ENCODE measurements at regions not wholly inside any gene's neighbourhood (a gene's known extent, or its start where the extent isn't known, plus 50 kb on each side); places are given as distances from the start of the nearest gene placed in this dataset.

GRCh38 chr11:27205250-27205649 lies 157.8 kb downstream of the CCDC34 start:
- TF ChIP-seq, protein P1, sequence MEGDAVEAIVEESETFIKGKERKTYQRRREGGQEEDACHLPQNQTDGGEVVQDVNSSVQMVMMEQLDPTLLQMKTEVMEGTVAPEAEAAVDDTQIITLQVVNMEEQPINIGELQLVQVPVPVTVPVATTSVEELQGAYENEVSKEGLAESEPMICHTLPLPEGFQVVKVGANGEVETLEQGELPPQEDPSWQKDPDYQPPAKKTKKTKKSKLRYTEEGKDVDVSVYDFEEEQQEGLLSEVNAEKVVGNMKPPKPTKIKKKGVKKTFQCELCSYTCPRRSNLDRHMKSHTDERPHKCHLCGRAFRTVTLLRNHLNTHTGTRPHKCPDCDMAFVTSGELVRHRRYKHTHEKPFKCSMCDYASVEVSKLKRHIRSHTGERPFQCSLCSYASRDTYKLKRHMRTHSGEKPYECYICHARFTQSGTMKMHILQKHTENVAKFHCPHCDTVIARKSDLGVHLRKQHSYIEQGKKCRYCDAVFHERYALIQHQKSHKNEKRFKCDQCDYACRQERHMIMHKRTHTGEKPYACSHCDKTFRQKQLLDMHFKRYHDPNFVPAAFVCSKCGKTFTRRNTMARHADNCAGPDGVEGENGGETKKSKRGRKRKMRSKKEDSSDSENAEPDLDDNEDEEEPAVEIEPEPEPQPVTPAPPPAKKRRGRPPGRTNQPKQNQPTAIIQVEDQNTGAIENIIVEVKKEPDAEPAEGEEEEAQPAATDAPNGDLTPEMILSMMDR (conservative IDR thresholded peaks at IDR 0.05; ENCODE audit: low read length): no peak
- no peak for TF ChIP-seq EZH2phosphoT487 (IDR thresholded peaks at IDR 0.05; ENCODE audit: borderline replicate concordance, low read depth, low read length)

Measured in OCI-LY7 (cell line).